ENCODE measurements at regions not wholly inside any gene's neighbourhood (a gene's known extent, or its start where the extent isn't known, plus 50 kb on each side); places are given as distances from the start of the nearest gene placed in this dataset.
"Not testable (repeated sequence)": the region's sequence is repeated elsewhere in the genome, so short reads cannot be mapped to it uniquely, and the experiment has no call there.

- no peak for ATAC-seq (replicated peaks)
- no peak overlapping the region for H3K27ac Mint-ChIP-seq
- peaks cover 4 to 5% of the 10 kb centered on the region in 2 donors for H3K27me3 Mint-ChIP-seq
- H3K4me1 Mint-ChIP-seq = peaks cover 3 to 9% of the 10 kb centered on the region in 2 donors
- DNase-seq = no peak
- no peaks in the 10 kb centered on the region for H3K9me3 Mint-ChIP-seq
- no peak overlapping the region for H3K4me3 Mint-ChIP-seq
- no peaks in the 10 kb centered on the region for H3K36me3 Mint-ChIP-seq
These were observed 193.3 kb upstream of the KRR1 start for GRCh38 chr12:75704664-75705063.

GRCh38 chr12:75704208-75704607 is 192.8 kb upstream of the KRR1 start:
- DNase-seq = no peak
- peaks cover 4 to 5% of the 10 kb centered on the region in 2 donors for H3K27me3 Mint-ChIP-seq
- no peak overlapping the region for H3K27ac Mint-ChIP-seq
- peaks cover 3 to 9% of the 10 kb centered on the region in 2 donors for H3K4me1 Mint-ChIP-seq
- no peaks in the 10 kb centered on the region for H3K36me3 Mint-ChIP-seq
- H3K4me3 Mint-ChIP-seq = no peak overlapping the region
- H3K9me3 Mint-ChIP-seq = no peaks in the 10 kb centered on the region
- ATAC-seq (replicated peaks) = no peak

- Mint-ChIP-seq H3K36me3 (no peaks in the 10 kb centered on the region), H3K9me3 (no peaks in the 10 kb centered on the region), H3K27ac (no peak overlapping the region), H3K4me1 (peaks cover 3 to 9% of the 10 kb centered on the region in 2 donors), H3K4me3 (no peak overlapping the region), H3K27me3 (peaks cover 4 to 5% of the 10 kb centered on the region in 2 donors)
- ATAC-seq (replicated peaks) (no peak), DNase-seq (no peak)
These were observed 191.7 kb upstream of the KRR1 start for GRCh38 chr12:75703131-75703530.

- H3K36me3 Mint-ChIP-seq = no peaks in the 10 kb centered on the region
- H3K27ac Mint-ChIP-seq = no peak overlapping the region
- H3K4me3 Mint-ChIP-seq = no peak overlapping the region
- DNase-seq = no peak
- H3K4me1 Mint-ChIP-seq = peaks cover 3 to 9% of the 10 kb centered on the region in 2 donors
- peaks cover 2% of the 10 kb centered on the region in 2 donors for H3K27me3 Mint-ChIP-seq
- no peaks in the 10 kb centered on the region for H3K9me3 Mint-ChIP-seq
- ATAC-seq (replicated peaks) = no peak
These were observed 191.2 kb upstream of the KRR1 start for GRCh38 chr12:75702477-75703093.

GRCh38 chr12:75701859-75702258 is 190.4 kb upstream of the KRR1 start:
- no peak overlapping the region for H3K27ac Mint-ChIP-seq
- H3K27me3 Mint-ChIP-seq = no peaks in the 10 kb centered on the region
- DNase-seq (no peak), ATAC-seq (replicated peaks) (no peak)
- no peaks in the 10 kb centered on the region for H3K9me3 Mint-ChIP-seq
- no peak overlapping the region for H3K4me3 Mint-ChIP-seq
- peaks cover 2 to 8% of the 10 kb centered on the region in 2 donors for H3K4me1 Mint-ChIP-seq
- H3K36me3 Mint-ChIP-seq = no peaks in the 10 kb centered on the region

- no peak overlapping the region for H3K4me3 Mint-ChIP-seq
- no peaks in the 10 kb centered on the region for H3K36me3 Mint-ChIP-seq
- no peaks in the 10 kb centered on the region for H3K4me1 Mint-ChIP-seq
These were observed 188.5 kb upstream of the KRR1 start for GRCh38 chr12:75699728-75700496.

GRCh38 chr12:75699251-75699650 is 187.8 kb upstream of the KRR1 start:
- H3K9me3 Mint-ChIP-seq = no peaks in the 10 kb centered on the region
- no peak overlapping the region for H3K4me3 Mint-ChIP-seq
- DNase-seq (no peak), ATAC-seq (replicated peaks) (no peak)
- H3K36me3 Mint-ChIP-seq = no peaks in the 10 kb centered on the region
- H3K27me3 Mint-ChIP-seq = peaks cover 0 to 7% of the 10 kb centered on the region in 2 donors
- no peaks in the 10 kb centered on the region for H3K4me1 Mint-ChIP-seq
- no peak overlapping the region for H3K27ac Mint-ChIP-seq

More at GRCh38 chr12:75699728-75700496, 188.5 kb upstream of the KRR1 start:
- DNase-seq (no peak), ATAC-seq (replicated peaks) (no peak)
- Mint-ChIP-seq H3K9me3 (no peaks in the 10 kb centered on the region), H3K27me3 (peaks cover 0 to 7% of the 10 kb centered on the region in 2 donors), H3K27ac (no peak overlapping the region)

- Mint-ChIP-seq H3K4me1 (no peaks in the 10 kb centered on the region), H3K27me3 (peaks cover 0 to 7% of the 10 kb centered on the region in 2 donors), H3K4me3 (no peak overlapping the region), H3K36me3 (no peaks in the 10 kb centered on the region), H3K9me3 (no peaks in the 10 kb centered on the region), H3K27ac (no peak overlapping the region)
- ATAC-seq (replicated peaks) (no peak), DNase-seq (no peak)
These were observed 186.6 kb upstream of the KRR1 start for GRCh38 chr12:75698052-75698451.

- Mint-ChIP-seq H3K27ac (no peak overlapping the region), H3K36me3 (no peaks in the 10 kb centered on the region), H3K4me1 (no peaks in the 10 kb centered on the region), H3K9me3 (no peaks in the 10 kb centered on the region), H3K4me3 (no peak overlapping the region), H3K27me3 (peaks cover 4 to 7% of the 10 kb centered on the region in 2 donors)
- DNase-seq (no peak), ATAC-seq (replicated peaks) (no peak)
These were observed 184.5 kb upstream of the KRR1 start for GRCh38 chr12:75695926-75696325.

GRCh38 chr12:75694534-75695268 is 183.3 kb upstream of the KRR1 start:
- H3K4me1 Mint-ChIP-seq = no peaks in the 10 kb centered on the region
- peaks cover 4 to 7% of the 10 kb centered on the region in 2 donors for H3K27me3 Mint-ChIP-seq
- no peak overlapping the region for H3K27ac Mint-ChIP-seq
- DNase-seq (no peak), ATAC-seq (replicated peaks) (no peak)
- no peaks in the 10 kb centered on the region for H3K9me3 Mint-ChIP-seq
- H3K4me3 Mint-ChIP-seq = no peak overlapping the region
- no peaks in the 10 kb centered on the region for H3K36me3 Mint-ChIP-seq

GRCh38 chr12:75692876-75693275 is 181.5 kb upstream of the KRR1 start:
- H3K4me1 Mint-ChIP-seq = no peaks in the 10 kb centered on the region
- no peak overlapping the region for H3K4me3 Mint-ChIP-seq
- ATAC-seq (replicated peaks) = no peak
- peaks cover 4 to 8% of the 10 kb centered on the region in 2 donors for H3K27me3 Mint-ChIP-seq
- no peaks in the 10 kb centered on the region for H3K9me3 Mint-ChIP-seq
- no peak overlapping the region for H3K27ac Mint-ChIP-seq
- DNase-seq = no peak
- H3K36me3 Mint-ChIP-seq = no peaks in the 10 kb centered on the region

- no peak for DNase-seq
- no peaks in the 10 kb centered on the region for H3K9me3 Mint-ChIP-seq
- H3K36me3 Mint-ChIP-seq = no peaks in the 10 kb centered on the region
- peaks cover 4 to 7% of the 10 kb centered on the region in 2 donors for H3K27me3 Mint-ChIP-seq
- H3K4me1 Mint-ChIP-seq = no peaks in the 10 kb centered on the region
- no peak overlapping the region for H3K27ac Mint-ChIP-seq
- ATAC-seq (replicated peaks) = no peak
- H3K4me3 Mint-ChIP-seq = no peak overlapping the region
These were observed 179.0 kb upstream of the KRR1 start for GRCh38 chr12:75690296-75690955.

- DNase-seq; H3K9me3 Mint-ChIP-seq; H3K27me3 Mint-ChIP-seq; H3K27ac Mint-ChIP-seq; ATAC-seq (replicated peaks); H3K4me1 Mint-ChIP-seq; H3K4me3 Mint-ChIP-seq; H3K36me3 Mint-ChIP-seq: not testable (repeated sequence)
These were observed 174.8 kb upstream of the KRR1 start for GRCh38 chr12:75686233-75686632.

GRCh38 chr12:75685617-75686225 is 174.3 kb upstream of the KRR1 start:
- no peak for DNase-seq

More at GRCh38 chr12:75685617-75686225, 174.3 kb upstream of the KRR1 start:
- Mint-ChIP-seq H3K27ac (no peak overlapping the region), H3K36me3 (no peaks in the 10 kb centered on the region), H3K27me3 (peaks cover 0 to 5% of the 10 kb centered on the region in 2 donors), H3K4me1 (no peaks in the 10 kb centered on the region), H3K4me3 (no peak overlapping the region), H3K9me3 (peaks cover 0 to 7% of the 10 kb centered on the region in 2 donors)
- ATAC-seq (replicated peaks) = no peak

Data from stimulated activated naive B cell treated with anti-CD40 and anti-IgM and Interleukin-4, amounts not matched to agents 10 μg/mL and 1 μg/mL and 100 μg/mL, for 72 hours (primary cell).